HG03565 (cell line): ENCODE measurements at regions not wholly inside any gene's neighbourhood (a gene's known extent, or its start where the extent isn't known, plus 50 kb on each side); places are given as distances from the start of the nearest gene placed in this dataset.

ENCODE experiments used
- ATAC-seq: cut with Tn5 transposase; IDR thresholded peaks from one replicate; pipeline ENCODE4 v1.9.1; 2021; ENCODE audit warnings: mild to moderate bottlenecking, moderate library complexity; ENCODE audit not compliant: unreplicated experiment

DNA sequence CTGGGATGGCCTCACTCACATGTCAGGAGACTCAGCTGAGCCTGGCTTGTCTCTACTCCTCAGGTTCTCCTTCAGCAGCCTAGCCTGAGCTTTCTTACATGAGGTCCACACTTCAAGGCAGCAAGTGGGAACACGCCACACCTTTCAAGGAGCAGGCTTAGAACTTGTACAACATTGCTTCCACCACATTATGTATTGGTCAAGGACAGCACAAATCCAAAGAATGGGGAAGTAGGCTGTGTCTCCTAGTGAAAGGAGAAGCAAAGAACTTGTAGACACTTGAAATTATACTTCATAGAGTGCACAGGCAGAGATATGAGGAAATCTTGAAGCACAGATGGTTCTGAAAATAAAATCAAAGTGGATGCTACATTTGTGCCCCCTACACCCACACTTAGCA is 120.9 kb upstream of the NOCT start:
- ATAC-seq = no peak

DNA sequence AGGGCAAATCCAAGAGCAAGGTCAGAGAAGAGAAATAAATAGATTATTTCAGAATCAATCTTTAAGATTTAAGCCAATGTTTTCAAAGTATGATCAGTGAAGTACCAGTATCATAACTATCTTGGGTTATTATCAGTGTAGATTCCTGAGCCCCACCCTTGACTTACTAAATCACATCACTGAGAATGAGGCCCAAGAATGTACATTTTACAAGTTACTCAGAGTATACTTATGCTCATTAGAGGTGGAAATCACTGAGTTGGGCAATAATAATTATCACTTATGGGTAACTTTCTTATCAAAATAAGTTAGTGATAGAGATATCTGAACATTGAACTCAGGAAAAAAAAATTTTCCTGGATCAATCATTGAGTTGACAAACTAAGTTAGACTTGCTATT is 121.6 kb upstream of the NOCT start:
- ATAC-seq = no peak

DNA sequence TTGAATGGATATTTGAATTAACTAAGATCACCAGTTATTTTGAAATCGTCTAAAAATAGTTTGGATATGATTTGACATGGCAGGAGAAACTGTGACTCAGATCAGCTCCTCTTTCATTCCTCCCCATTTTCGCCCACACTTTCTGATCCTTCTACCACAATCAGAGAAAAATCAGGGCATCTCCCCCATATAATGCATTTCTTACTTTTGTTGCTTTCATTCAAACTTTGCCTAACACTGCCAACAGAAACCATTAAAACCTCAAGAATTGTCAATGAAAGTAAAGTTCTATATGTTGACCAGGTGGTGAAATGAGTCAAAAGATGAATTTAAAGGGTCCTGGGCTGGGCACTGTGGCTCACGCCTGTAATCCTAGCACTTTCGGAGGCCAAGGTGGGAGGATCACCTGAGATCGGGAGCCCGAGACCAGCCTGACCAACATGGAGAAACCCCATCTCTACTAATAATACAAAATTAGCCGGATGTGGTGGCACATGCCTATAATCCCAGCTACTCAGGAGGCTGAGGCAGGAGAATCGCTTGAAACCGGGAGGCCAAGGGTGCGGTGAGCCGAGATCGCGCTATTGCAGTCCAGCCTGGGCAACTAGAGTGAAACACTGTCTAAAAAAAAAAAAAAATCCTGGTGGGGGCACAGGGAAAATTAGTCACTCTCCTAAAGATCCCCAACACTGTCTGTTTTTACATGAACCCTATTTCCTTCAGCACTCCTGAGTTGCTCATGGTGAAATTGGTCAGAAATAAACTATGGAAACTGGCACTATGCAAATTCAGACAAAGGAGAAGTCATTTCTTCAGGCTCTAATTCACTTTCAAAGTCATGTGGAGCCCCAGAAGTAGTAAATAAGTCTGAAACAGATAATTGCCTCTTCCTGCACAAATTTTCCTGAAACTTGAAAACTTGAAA is 122.8 kb upstream of the NOCT start:
- peak; percentile 63 for ATAC-seq

DNA sequence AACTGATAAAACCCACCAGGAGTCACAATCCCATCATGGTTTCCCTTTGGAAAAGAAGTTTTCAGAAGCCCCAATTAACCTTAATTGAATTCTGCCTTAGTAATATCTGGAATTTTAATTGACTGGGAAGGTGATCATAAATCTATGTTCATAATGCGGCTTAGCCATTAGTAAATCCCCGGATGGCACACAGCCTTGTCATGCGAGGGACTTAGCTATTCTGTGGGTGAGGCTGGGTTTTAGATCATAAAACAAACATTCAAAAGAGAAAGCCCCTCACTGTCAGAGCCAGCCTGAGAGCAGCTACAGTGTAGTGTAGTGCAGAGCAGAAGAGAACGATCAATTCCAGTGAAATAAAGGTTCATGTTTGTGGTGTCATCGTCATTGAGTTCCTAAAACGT is 124.0 kb upstream of the NOCT start:
- ATAC-seq = no peak

DNA sequence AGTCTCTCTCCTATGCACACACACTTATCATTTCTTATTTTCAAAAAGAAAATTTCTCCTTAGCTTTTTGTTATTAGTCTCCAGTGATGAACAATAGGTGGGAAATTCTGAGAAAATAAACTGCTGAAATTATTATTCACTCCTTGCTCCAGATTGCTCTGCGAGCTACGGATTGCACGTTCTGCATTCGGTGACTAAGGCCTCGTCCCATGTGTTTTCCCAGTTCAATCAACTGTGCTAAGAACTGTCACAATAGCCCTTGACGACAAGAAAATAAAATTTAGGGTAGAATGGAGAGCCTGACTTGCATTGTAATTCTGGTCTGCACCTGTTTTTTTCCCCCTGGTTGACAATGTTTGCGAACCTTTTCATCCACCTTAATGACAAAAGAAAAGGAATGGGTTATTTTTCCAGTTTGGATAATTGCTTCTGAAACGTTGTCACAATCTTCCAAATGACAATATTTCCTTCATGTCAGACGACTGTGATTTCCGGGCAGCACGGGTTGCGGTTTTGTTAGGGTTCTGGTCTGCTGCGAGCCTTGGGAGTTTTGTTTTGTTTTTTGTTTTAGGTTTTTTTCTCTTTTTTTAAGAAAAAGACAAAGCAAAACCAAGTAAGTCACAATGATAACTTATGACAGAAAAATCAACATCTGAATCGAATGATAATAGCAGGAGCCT is 124.5 kb upstream of the NOCT start:
- no peak for ATAC-seq

DNA sequence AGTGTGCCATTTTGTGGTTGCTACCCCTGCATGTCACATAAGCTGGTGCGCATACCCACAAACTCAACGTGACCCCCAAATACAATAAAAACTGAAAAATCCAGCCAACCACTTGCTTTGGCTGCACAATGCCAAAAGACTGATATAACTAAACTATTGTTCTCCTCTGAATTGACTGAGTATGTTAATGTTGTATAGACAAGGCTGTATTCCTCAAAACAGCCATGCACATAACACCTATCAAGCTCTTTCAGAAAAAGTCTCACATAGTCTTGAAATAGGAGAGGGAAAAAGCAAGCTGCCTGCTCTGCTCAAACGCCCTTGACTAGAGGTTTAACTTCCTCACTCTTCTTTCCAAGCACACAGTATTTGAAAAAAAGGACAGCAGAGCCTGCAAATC is 126.4 kb upstream of the NOCT start:
- no peak for ATAC-seq

DNA sequence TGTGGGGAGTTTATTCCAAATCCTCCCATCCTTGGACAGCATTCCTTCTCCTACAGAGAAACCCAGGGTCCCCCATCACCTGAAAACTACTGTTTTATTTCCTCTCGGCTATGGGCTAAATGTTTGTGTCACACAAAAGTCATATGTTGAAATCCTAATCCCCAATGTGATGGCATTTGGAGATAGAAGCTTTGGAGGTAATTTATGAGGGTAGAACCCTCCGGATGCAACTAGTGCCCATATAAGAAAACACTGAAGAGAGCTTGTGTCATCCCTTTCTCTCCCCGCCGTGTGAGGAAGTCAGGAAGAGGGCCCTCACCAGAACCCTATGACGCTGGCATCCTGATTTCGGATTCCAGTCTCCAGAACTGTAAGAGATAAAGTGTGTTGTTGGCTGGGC is 127.8 kb upstream of the NOCT start:
- ATAC-seq = no peak

DNA sequence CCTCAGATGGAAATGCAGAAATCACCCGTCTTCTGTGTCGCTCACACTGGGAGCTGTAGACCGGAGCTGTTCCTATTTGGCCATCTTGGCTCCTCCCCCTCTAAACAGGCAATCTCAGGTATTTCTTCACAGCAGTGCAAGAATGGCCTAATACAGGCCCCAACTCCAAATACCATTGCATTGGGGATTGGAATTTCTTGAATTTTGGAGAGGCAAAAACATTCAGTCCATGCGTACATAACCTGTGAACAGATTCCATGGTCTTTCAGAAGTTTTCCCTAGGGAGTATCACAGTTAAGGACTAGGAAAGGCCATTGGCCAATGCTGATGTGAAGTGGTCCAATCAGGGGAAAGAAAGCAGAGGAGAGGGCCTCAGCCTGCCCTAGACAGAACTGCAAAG is 128.2 kb upstream of the NOCT start:
- no peak for ATAC-seq

DNA sequence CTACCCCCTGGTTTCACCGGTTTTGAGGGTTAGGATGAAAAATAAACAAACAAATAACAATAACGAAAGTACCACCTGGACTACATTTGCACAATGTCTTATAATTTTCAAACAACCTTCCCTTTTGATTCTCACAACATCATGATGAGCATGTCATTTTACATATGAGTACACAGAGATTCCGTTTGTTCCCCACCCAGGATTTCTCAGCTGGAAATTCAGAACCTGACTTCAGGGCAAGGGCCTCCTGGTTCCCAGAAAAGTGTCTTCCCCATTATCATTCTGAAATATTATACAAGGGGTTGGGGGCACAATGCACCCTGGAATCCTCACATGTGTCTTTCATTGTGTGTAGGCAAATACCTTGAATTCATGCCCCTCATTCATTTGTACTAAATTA is 135.8 kb upstream of the NOCT start:
- ATAC-seq = no peak

DNA sequence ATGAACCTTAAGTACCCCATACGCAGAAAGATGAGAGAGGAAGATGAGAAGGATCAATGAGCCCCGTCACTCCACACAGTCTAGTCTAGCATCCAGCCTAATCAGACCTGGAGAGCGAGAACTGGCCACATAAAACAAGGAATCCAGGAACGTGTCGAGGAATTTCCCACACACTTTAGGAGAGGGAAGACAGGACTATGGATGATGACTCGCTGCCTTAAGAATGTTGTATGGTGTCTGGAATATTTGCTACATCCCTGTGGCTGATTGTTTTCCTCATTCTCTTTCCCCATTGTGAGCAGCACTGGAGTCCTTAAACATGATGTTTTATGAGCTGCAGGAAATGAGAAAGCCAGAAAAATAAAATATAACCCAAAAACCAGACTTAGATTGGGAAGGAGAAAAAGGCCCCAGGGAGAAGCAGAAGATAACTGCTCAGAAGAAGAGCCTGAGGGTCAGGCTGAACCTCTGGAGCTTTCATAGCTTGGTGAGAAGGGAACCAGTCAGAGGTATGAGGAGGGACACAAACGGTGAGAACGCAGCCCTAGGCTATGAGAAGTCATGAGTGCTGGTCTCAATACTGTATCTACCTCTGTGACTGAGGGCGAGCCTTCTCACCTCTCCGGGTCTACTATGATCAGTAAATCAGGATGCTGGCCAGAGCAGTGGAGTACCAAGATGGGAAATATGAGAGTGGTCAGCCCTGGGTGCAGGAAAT is 139.5 kb upstream of the NOCT start:
- no peak for ATAC-seq

DNA sequence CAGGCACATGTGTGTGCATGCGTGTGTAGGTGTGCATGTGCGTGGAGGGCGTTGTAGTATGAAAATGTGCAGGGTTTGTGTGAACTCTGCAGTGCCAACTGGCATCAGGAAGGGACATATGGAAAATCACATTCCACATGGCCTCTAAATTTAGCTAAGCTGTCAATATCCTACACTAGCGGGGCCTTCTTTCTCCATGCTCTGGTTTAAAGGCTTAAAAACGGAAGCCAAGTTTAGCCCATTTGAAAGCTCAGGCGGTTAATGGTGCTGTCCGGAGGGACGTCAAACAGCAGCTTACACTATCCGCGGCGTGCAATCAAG is 144.1 kb upstream of the NOCT start:
- no peak for ATAC-seq

DNA sequence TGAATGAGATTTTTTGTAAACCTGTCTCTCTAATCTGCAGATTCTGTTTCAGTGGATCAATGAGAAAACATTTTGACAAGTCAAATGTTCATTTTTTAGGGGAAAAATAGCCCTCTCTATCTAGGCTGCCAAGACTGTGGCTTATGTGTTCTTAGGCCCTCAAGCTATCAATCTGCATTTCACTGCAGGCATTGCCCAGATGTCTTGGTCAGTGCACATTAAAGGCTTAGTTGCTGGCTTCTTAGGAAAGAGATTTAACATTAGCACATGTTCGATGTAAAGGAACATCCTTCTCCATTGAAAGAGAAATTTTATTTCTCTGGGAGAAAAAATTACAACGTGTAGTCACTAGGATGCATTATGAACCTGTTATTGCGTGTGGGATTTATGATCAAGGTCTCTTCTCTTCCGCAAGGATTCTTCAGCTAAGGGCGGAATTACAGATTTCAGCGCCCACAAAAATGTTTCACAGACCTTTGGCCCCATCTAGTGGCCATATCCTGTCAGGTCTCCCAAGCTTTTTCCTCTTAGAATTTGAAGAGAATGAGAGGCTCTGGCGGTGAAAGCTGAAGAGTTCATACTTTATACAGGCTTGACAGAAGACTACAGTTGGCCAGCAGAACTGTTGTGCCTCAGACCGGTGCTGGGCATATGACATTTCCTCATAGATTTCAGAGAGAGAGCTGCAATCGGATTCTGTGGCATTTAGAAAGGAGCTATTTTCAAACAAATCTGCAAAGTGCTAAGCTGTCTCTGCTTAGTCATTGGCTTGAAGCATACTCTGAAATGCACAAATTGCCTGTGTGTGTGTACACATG is 144.6 kb upstream of the NOCT start:
- ATAC-seq = peak; percentile 64

DNA sequence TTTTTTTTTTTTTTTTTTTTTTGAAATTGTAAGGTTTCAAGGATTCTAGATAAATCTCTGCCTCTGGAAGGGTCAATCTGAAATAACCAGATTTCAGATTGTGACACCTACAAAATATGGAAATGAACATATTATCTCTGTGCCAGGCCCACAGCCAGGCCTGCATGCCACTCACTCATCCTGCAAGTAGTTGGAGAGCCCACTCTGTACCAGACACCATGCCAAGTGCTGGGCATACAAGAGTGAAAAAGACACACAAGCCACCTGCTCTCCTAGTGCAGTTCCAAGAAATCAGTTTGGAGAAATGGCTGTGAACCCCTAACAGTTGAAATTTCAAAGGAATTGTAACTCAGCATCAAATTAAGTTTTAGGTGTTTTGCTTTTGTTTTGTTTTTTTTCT is 145.9 kb upstream of the NOCT start:
- ATAC-seq = no peak

DNA sequence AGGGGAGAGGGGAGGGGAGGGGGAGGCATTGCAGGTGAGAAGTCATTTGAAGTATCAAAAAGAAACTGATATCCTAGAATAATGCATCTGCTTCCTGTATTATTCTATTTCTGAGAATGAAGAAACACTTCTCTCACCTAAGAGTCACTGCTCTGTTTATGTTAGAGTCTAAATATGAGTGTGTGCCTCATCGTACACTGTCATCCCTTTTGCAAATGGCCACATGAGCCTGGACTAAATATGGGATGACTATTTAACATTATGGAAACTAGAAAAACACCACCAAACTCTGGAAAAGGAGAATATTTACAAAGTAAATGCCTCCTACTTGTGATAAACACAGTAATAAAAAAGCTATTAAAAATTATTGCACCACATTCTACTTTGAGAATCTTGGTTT is 146.4 kb upstream of the NOCT start:
- ATAC-seq = no peak

DNA sequence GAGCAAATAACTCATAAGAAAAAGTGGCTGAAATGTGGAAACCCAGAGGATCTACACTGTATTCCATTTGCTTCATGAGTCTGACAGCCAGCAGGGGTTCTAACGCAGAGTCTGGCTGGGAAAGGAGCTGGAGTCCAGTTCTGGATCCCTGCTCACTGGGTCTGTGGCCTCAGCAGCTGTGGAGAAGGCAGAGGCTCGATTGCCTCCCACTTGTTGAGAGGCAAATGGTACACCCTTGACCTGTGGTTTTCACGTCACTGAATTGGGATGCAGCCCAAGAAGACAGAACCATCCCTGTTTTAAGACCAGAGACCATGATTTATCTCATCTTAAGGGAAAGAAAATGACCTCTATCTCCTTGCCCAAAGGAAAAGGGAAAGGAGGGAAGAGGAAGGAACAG is 147.0 kb upstream of the NOCT start:
- no peak for ATAC-seq

DNA sequence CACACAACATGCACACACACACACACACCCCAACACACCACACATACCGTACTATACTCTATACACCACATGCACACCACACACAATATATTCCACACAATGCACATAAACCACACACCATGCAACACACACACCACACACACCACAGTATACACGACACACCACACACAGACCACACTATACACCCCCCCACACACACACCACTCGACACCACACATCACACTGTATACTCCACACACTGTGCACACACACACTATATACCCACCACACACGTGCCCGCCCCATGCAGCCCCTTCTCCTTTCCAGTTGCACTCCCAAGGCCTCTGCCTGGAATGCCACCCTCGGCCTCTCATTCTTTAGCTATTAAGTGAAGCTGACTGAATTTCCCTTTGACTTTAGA is 148.2 kb upstream of the NOCT start:
- ATAC-seq = no peak

DNA sequence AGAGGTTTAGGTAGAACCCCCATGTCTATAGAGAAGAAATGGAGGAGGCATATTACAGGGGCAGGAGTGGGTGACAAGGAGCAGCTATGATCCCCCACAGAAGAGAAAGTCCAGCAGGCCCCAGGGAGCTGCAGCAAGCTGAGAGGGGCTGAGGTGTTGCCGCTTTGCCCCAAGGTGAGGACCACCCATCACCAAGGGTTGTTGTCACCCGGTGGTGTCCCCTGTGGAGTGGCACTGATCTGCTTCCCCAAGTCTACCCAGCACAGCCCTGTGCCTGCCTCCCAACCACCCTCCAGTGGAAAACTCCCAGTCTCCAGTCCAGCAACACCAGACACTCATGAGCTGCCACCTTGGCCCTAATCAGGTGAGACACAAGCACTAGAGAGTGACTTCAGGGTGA is 149.3 kb upstream of the NOCT start:
- no peak for ATAC-seq

DNA sequence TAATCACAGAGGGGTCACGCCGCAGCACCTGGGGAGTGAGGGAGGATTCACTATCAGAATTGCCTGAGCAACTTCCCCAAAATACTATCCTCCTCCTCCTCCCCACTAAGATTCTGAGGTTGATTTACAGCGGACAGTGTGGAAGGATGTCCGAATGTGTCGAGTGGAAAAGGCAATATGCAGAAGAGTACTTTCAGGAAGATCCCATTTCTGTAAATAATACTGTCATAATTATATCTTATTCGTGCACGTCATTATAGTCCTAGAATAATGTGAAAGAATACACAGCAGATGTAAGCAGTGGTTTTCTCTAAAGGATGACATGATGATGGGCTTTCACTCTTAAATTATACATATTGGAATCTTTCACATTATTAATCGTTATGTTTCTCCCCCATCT is 149.8 kb upstream of the NOCT start:
- ATAC-seq = no peak

DNA sequence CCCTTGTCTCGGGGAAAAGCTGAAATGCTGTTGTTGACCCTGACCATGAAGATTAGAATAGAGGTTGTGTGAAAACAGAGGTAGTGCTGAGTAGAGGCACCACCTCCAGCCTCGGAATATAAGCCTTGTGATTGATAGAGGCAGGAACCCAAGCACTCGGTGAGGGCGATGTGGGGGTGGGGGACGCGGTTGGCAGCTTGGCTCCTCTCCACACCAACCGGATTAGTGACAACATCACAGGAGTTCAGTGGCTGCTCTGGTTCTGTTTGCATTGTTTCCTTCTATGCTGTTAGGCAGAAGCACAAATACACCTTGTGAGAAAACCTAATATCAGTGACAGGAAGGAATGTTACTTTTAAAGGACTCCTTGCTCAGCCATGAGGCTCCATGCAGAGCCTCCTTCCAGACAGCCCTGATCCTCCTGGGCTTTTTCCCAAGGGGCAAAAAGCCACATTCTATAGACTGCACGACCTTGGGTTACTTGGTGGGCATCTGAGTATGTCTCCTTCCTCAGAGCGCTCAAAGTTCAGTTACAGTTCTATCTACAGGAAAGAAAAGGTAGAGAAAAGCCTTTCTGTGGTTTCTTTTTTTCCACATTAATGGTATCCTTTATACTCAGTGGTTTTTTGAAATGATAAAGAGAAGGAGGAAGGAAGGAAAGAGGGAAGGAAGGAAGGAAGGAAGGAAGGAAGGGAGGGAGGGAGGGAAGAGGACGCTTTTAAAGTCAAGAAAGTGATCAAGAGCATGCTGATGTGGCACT is 150.4 kb upstream of the NOCT start:
- ATAC-seq = no peak

DNA sequence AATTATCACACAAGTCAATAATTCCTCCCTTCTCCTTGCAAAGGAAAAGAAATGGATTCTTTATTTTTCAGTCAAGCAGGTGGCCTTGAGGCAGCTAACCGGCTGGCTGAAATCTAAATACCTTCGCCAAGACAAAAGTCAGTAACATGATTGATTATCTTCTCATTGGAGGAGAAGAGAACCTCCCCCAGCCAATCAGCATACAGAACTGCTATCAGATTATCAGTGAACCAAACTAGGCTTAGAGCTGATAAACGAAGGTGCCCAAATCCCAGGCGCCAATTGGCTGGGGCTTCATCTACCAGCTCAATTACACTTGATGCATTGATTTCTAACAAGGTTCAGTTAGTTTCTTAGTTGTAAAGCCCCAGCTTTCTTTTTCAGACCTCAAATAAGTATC is 152.4 kb upstream of the NOCT start:
- ATAC-seq = no peak
